ENCODE measurements at regions not wholly inside any gene's neighbourhood (a gene's known extent, or its start where the extent isn't known, plus 50 kb on each side); places are given as distances from the start of the nearest gene placed in this dataset.

DNA sequence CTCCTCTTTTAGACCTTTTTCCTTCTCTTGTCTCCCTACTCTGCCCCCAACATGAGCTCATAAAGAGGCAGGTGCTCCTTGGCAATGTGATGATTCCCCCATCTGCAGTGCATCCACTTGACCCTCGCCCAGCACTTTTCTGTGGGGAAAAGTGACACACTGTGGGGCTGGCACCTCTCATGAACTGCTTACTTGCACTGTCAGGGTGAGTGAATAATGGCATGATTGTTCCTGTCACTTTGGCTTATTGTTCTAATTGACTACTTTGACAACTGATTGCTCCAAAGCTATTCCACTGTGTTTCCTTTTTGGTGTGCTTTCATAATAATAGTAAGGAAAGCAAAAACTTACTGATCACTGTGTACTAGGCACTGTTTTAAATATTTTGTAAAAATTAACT lies 253.3 kb upstream of the SUCLG2 start:
- Histone ChIP-seq H3K9ac (ENCODE audit: low read depth, low read length, poor library complexity) (no peak overlapping the region), H4K91ac (ENCODE audit: low read depth, low read length, poor library complexity) (no peak overlapping the region), H2BK5ac (ENCODE audit: low read length) (no peak overlapping the region)

GRCh38 chr3:67906261-67906660 lies 251.8 kb upstream of the SUCLG2 start:
- Histone ChIP-seq H3K9me3 (replicated peaks in 1 of 2; ENCODE audit: control insufficient read depth in 2 of 2, insufficient read depth in 1 of 2, low read depth in 1 of 2, low read length in 2 of 2) (no peaks in the 10 kb centered on the region), H2AK5ac (ENCODE audit: low read depth, low read length) (no peak overlapping the region), H3K27me3 (ENCODE audit: control insufficient read depth in 3 of 3, insufficient read depth in 3 of 3, low read depth in 1 of 3, low read length in 3 of 3) (no peaks in the 10 kb centered on the region), H2BK12ac (ENCODE audit: low read length) (no peak overlapping the region), H3K9ac (ENCODE audit: low read depth, low read length, poor library complexity) (no peak overlapping the region), H3K4me2 (ENCODE audit: insufficient read depth, low read length, poor library complexity, severe bottlenecking) (no peak overlapping the region), H2BK120ac (ENCODE audit: low read depth, low read length) (no peak overlapping the region), H3K79me1 (ENCODE audit: low read depth, low read length) (no peaks in the 10 kb centered on the region), H3K4me3 (ENCODE audit: low read length in 2 of 2) (no peak overlapping the region), H4K8ac (ENCODE audit: low read depth, low read length) (no peak overlapping the region), H3K36me3 (replicated peaks in 1 of 2; ENCODE audit: control insufficient read depth in 2 of 2, insufficient read depth in 2 of 2, low read length in 2 of 2) (no peaks in the 10 kb centered on the region), H3K23ac (ENCODE audit: low read depth, low read length, poor library complexity) (no peak overlapping the region), H3K18ac (ENCODE audit: low read length) (no peak overlapping the region), H2BK15ac (ENCODE audit: low read length) (no peak overlapping the region), H2BK5ac (ENCODE audit: low read length) (no peak overlapping the region), H3K14ac (ENCODE audit: low read length) (no peak overlapping the region), H2AFZ (ENCODE audit: low read length) (no peak overlapping the region), H3K27ac (replicated peaks; ENCODE audit: low read length) (no peak overlapping the region), H4K91ac (ENCODE audit: low read depth, low read length, poor library complexity) (no peak overlapping the region), H3K4me1 (ENCODE audit: control insufficient read depth in 2 of 2, insufficient read depth in 1 of 2, low read depth in 1 of 2, low read length in 2 of 2) (peaks cover 0 to 2% of the 10 kb centered on the region in 2 donors), H3K4ac (ENCODE audit: low read length) (no peak overlapping the region)
- no CpG with 5 or more reads among the region's 4 CpGs for WGBS, 2 donors (ENCODE audit: extremely low coverage in 2 of 2, insufficient read length in 2 of 2, insufficient replicate concordance in 1 of 2)
- no peak for DNase-seq (ENCODE audit: low spot score)

More for the DNA sequence above, 253.3 kb upstream of the SUCLG2 start:
- H3K4me2 ChIP-seq (ENCODE audit: insufficient read depth, low read length, poor library complexity, severe bottlenecking) = no peak overlapping the region
- no peak overlapping the region for H3K4me3 ChIP-seq (ENCODE audit: low read length in 2 of 2)
- no peak overlapping the region for H3K23ac ChIP-seq (ENCODE audit: low read depth, low read length, poor library complexity)
- DNase-seq (ENCODE audit: low spot score) = no peak
- H2AK5ac ChIP-seq (ENCODE audit: low read depth, low read length) = no peak overlapping the region
- no peak overlapping the region for H3K14ac ChIP-seq (ENCODE audit: low read length)
- H3K27me3 ChIP-seq (ENCODE audit: control insufficient read depth in 3 of 3, insufficient read depth in 3 of 3, low read depth in 1 of 3, low read length in 3 of 3) = no peaks in the 10 kb centered on the region
- H4K8ac ChIP-seq (ENCODE audit: low read depth, low read length) = no peak overlapping the region
- no peak overlapping the region for H2BK15ac ChIP-seq (ENCODE audit: low read length)
- peaks cover 0 to 2% of the 10 kb centered on the region in 2 donors for H3K4me1 ChIP-seq (ENCODE audit: control insufficient read depth in 2 of 2, insufficient read depth in 1 of 2, low read depth in 1 of 2, low read length in 2 of 2)
- no peaks in the 10 kb centered on the region for H3K36me3 ChIP-seq (replicated peaks in 1 of 2; ENCODE audit: control insufficient read depth in 2 of 2, insufficient read depth in 2 of 2, low read length in 2 of 2)
- H2BK12ac ChIP-seq (ENCODE audit: low read length) = no peak overlapping the region
- H2BK120ac ChIP-seq (ENCODE audit: low read depth, low read length) = no peak overlapping the region
- H2AFZ ChIP-seq (ENCODE audit: low read length) = no peak overlapping the region
- H3K4ac ChIP-seq (ENCODE audit: low read length) = no peak overlapping the region
- no CpG with 5 or more reads among the region's 1 CpG for WGBS, 2 donors (ENCODE audit: extremely low coverage in 2 of 2, insufficient read length in 2 of 2, insufficient replicate concordance in 1 of 2)
- H3K18ac ChIP-seq (ENCODE audit: low read length) = no peak overlapping the region
- no peaks in the 10 kb centered on the region for H3K79me1 ChIP-seq (ENCODE audit: low read depth, low read length)
- H3K27ac ChIP-seq (replicated peaks; ENCODE audit: low read length) = no peak overlapping the region
- no peaks in the 10 kb centered on the region for H3K9me3 ChIP-seq (replicated peaks in 1 of 2; ENCODE audit: control insufficient read depth in 2 of 2, insufficient read depth in 1 of 2, low read depth in 1 of 2, low read length in 2 of 2)

GRCh38 chr3:67901681-67902080 lies 247.3 kb upstream of the SUCLG2 start:
- no peak overlapping the region for H3K18ac ChIP-seq (ENCODE audit: low read length)
- no peak overlapping the region for H4K91ac ChIP-seq (ENCODE audit: low read depth, low read length, poor library complexity)
- H2BK12ac ChIP-seq (ENCODE audit: low read length) = no peak overlapping the region
- no peak overlapping the region for H2AK5ac ChIP-seq (ENCODE audit: low read depth, low read length)
- H2AFZ ChIP-seq (ENCODE audit: low read length) = no peak overlapping the region
- H3K4me3 ChIP-seq (ENCODE audit: low read length in 2 of 2) = no peak overlapping the region
- no peak overlapping the region for H3K4me2 ChIP-seq (ENCODE audit: insufficient read depth, low read length, poor library complexity, severe bottlenecking)
- no peak overlapping the region for H3K4ac ChIP-seq (ENCODE audit: low read length)
- H3K36me3 ChIP-seq (replicated peaks in 1 of 2; ENCODE audit: control insufficient read depth in 2 of 2, insufficient read depth in 2 of 2, low read length in 2 of 2) = no peaks in the 10 kb centered on the region
- no peak for DNase-seq (ENCODE audit: low spot score)
- no peaks in the 10 kb centered on the region for H3K27me3 ChIP-seq (ENCODE audit: control insufficient read depth in 3 of 3, insufficient read depth in 3 of 3, low read depth in 1 of 3, low read length in 3 of 3)
- WGBS, 2 donors (ENCODE audit: extremely low coverage in 2 of 2, insufficient read length in 2 of 2, insufficient replicate concordance in 1 of 2) = no CpG with 5 or more reads among the region's 1 CpG
- H4K8ac ChIP-seq (ENCODE audit: low read depth, low read length) = no peak overlapping the region
- H3K4me1 ChIP-seq (ENCODE audit: control insufficient read depth in 2 of 2, insufficient read depth in 1 of 2, low read depth in 1 of 2, low read length in 2 of 2) = no peaks in the 10 kb centered on the region
- no peaks in the 10 kb centered on the region for H3K9me3 ChIP-seq (replicated peaks in 1 of 2; ENCODE audit: control insufficient read depth in 2 of 2, insufficient read depth in 1 of 2, low read depth in 1 of 2, low read length in 2 of 2)
- no peak overlapping the region for H2BK15ac ChIP-seq (ENCODE audit: low read length)
- H2BK120ac ChIP-seq (ENCODE audit: low read depth, low read length) = no peak overlapping the region
- H3K14ac ChIP-seq (ENCODE audit: low read length) = no peak overlapping the region
- H2BK5ac ChIP-seq (ENCODE audit: low read length) = no peak overlapping the region
- no peak overlapping the region for H3K9ac ChIP-seq (ENCODE audit: low read depth, low read length, poor library complexity)
- no peak overlapping the region for H3K23ac ChIP-seq (ENCODE audit: low read depth, low read length, poor library complexity)
- H3K27ac ChIP-seq (replicated peaks; ENCODE audit: low read length) = no peak overlapping the region
- H3K79me1 ChIP-seq (ENCODE audit: low read depth, low read length) = no peaks in the 10 kb centered on the region

- H2AFZ ChIP-seq (ENCODE audit: low read length) = no peak overlapping the region
- no peak overlapping the region for H3K23ac ChIP-seq (ENCODE audit: low read depth, low read length, poor library complexity)
- H2BK12ac ChIP-seq (ENCODE audit: low read length) = no peak overlapping the region
- no peak overlapping the region for H2AK5ac ChIP-seq (ENCODE audit: low read depth, low read length)
- H4K91ac ChIP-seq (ENCODE audit: low read depth, low read length, poor library complexity) = no peak overlapping the region
- H2BK120ac ChIP-seq (ENCODE audit: low read depth, low read length) = no peak overlapping the region
- no peak overlapping the region for H3K4ac ChIP-seq (ENCODE audit: low read length)
- H3K18ac ChIP-seq (ENCODE audit: low read length) = no peak overlapping the region
- no peak overlapping the region for H2BK5ac ChIP-seq (ENCODE audit: low read length)
- no peaks in the 10 kb centered on the region for H3K9me3 ChIP-seq (replicated peaks in 1 of 2; ENCODE audit: control insufficient read depth in 2 of 2, insufficient read depth in 1 of 2, low read depth in 1 of 2, low read length in 2 of 2)
- H3K36me3 ChIP-seq (replicated peaks in 1 of 2; ENCODE audit: control insufficient read depth in 2 of 2, insufficient read depth in 2 of 2, low read length in 2 of 2) = no peaks in the 10 kb centered on the region
- no peak overlapping the region for H3K27ac ChIP-seq (replicated peaks; ENCODE audit: low read length)
- H3K4me2 ChIP-seq (ENCODE audit: insufficient read depth, low read length, poor library complexity, severe bottlenecking) = no peak overlapping the region
- H3K4me1 ChIP-seq (ENCODE audit: control insufficient read depth in 2 of 2, insufficient read depth in 1 of 2, low read depth in 1 of 2, low read length in 2 of 2) = no peaks in the 10 kb centered on the region
- H3K4me3 ChIP-seq (ENCODE audit: low read length in 2 of 2) = no peak overlapping the region
- H3K14ac ChIP-seq (ENCODE audit: low read length) = no peak overlapping the region
- no peak overlapping the region for H3K9ac ChIP-seq (ENCODE audit: low read depth, low read length, poor library complexity)
- H3K27me3 ChIP-seq (ENCODE audit: control insufficient read depth in 3 of 3, insufficient read depth in 3 of 3, low read depth in 1 of 3, low read length in 3 of 3) = no peaks in the 10 kb centered on the region
- no CpG with 5 or more reads among the region's 1 CpG for WGBS, 2 donors (ENCODE audit: extremely low coverage in 2 of 2, insufficient read length in 2 of 2, insufficient replicate concordance in 1 of 2)
- no peak for DNase-seq (ENCODE audit: low spot score)
- no peak overlapping the region for H4K8ac ChIP-seq (ENCODE audit: low read depth, low read length)
- H3K79me1 ChIP-seq (ENCODE audit: low read depth, low read length) = no peaks in the 10 kb centered on the region
- no peak overlapping the region for H2BK15ac ChIP-seq (ENCODE audit: low read length)
Measured at GRCh38 chr3:67898916-67899315, 244.5 kb upstream of the SUCLG2 start.

Measured in neuronal stem cell (in vitro differentiated cells).